ENCODE measurements at regions not wholly inside any gene's neighbourhood (a gene's known extent, or its start where the extent isn't known, plus 50 kb on each side); places are given as distances from the start of the nearest gene placed in this dataset.

DNA sequence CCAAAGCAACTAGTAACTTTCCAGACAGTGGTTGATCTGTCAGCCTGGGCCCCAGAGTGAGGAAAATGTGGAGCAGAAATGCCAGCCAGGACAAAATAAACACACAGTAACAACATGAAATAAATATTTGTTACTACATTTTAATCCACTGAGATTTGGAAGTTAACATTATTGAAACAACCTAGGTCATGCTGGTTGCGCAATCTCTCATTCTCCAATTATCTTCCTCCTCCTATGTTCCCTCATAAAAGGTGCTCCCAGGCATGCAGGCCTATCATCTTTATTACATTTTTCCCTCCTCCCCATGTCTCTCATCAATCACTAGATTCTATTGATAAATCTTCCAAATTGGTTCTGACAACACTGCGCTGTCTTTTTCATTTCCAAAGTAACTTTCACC is 363.1 kb downstream of the HINT1 start:
- DNase-seq, result no peak
- peaks cover 0 to 10% (median 4%) of the 10 kb centered on the region in 7 donors for H3K9me3 Mint-ChIP-seq
- Histone ChIP-seq H3K4me3 (replicated peaks in 1 of 3; ENCODE audit: low read depth in 2 of 3, low read length in 3 of 3) (no peak overlapping the region), H3K27ac (ENCODE audit: low read depth in 1 of 2, low read length in 2 of 2) (no peak overlapping the region), H4K20me1 (ENCODE audit: insufficient read depth, low read length) (no peaks in the 10 kb centered on the region), H3K27me3 (ENCODE audit: control insufficient read depth in 2 of 2, insufficient read depth in 2 of 2, low read length in 2 of 2) (no peaks in the 10 kb centered on the region), H3K4me1 (ENCODE audit: control insufficient read depth in 1 of 2, insufficient read depth in 2 of 2, low read length in 2 of 2) (no peaks in the 10 kb centered on the region), H2AFZ (ENCODE audit: insufficient read depth, low read depth, low read length, poor library complexity, severe bottlenecking) (no peak overlapping the region), H3K9ac (ENCODE audit: insufficient read depth, low read length, poor library complexity, severe bottlenecking) (no peak overlapping the region), H3K36me3 (replicated peaks in 1 of 2; ENCODE audit: control insufficient read depth in 1 of 2, insufficient read depth in 2 of 2, low read length in 2 of 2) (no peaks in the 10 kb centered on the region), H3K9me3 (replicated peaks in 1 of 2; ENCODE audit: control insufficient read depth in 1 of 2, insufficient read depth in 1 of 2, low read length in 2 of 2) (no peaks in the 10 kb centered on the region), H3K79me2 (ENCODE audit: insufficient read depth, low read length) (no peaks in the 10 kb centered on the region), H3K4me2 (replicated peaks; ENCODE audit: extremely low read depth, low read length, poor library complexity, severe bottlenecking) (no peak overlapping the region)
- 100% methylated on average over 2 of the region's 2 CpGs for WGBS (ENCODE audit: insufficient coverage)
- intact Hi-C loops (cut with micrococcal nuclease), result no loop called here
- H3K4me3 Mint-ChIP-seq, result no peak overlapping the region
- H3K36me3 Mint-ChIP-seq, result no peaks in the 10 kb centered on the region
- peaks cover 0 to 3% (median 0%) of the 10 kb centered on the region in 3 donors for H3K27me3 Mint-ChIP-seq (ENCODE audit: low read depth in 3 of 3)
- no peak overlapping the region for H3K27ac Mint-ChIP-seq
- no peak for TF ChIP-seq CTCF (IDR thresholded peaks at IDR 0.05)
- H3K4me1 Mint-ChIP-seq, result no peaks in the 10 kb centered on the region

DNA sequence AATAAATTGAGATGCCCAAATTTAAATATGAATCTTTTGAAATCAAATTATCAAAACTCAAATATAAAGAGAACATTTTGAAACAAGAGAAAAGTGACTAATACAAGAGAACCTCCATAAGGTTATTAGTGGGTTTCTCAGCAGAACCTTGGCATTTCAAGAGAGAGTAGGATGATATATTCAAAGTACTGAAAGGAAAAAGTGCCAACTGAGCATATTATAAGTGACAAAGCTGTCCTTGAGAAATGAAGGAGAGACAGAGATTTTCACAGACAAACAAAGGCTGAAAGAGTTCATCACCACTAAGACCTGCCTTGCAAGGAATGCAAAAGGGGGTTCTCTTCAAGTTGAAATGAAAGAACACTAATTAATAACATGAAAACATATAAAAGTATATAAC is 366.0 kb downstream of the HINT1 start:
- intact Hi-C loops (cut with micrococcal nuclease), result no loop called here
- TF ChIP-seq CTCF (IDR thresholded peaks at IDR 0.05), result no peak

More for the DNA sequence above, 366.0 kb downstream of the HINT1 start:
- peaks cover 0 to 9% (median 4%) of the 10 kb centered on the region in 7 donors for H3K9me3 Mint-ChIP-seq
- H3K4me3 ChIP-seq (replicated peaks in 1 of 3; ENCODE audit: low read depth in 2 of 3, low read length in 3 of 3), result no peak overlapping the region
- H3K27me3 Mint-ChIP-seq (ENCODE audit: low read depth in 3 of 3), result peaks cover 0 to 3% (median 1%) of the 10 kb centered on the region in 3 donors
- no peaks in the 10 kb centered on the region for H3K4me1 ChIP-seq (ENCODE audit: control insufficient read depth in 1 of 2, insufficient read depth in 2 of 2, low read length in 2 of 2)
- H3K27me3 ChIP-seq (ENCODE audit: control insufficient read depth in 2 of 2, insufficient read depth in 2 of 2, low read length in 2 of 2), result no peaks in the 10 kb centered on the region
- H3K27ac ChIP-seq (ENCODE audit: low read depth in 1 of 2, low read length in 2 of 2), result no peak overlapping the region
- H3K9ac ChIP-seq (ENCODE audit: insufficient read depth, low read length, poor library complexity, severe bottlenecking), result no peak overlapping the region
- no peaks in the 10 kb centered on the region for H3K36me3 Mint-ChIP-seq
- H3K79me2 ChIP-seq (ENCODE audit: insufficient read depth, low read length), result no peaks in the 10 kb centered on the region
- H3K4me2 ChIP-seq (replicated peaks; ENCODE audit: extremely low read depth, low read length, poor library complexity, severe bottlenecking), result no peak overlapping the region
- H4K20me1 ChIP-seq (ENCODE audit: insufficient read depth, low read length), result no peaks in the 10 kb centered on the region
- H2AFZ ChIP-seq (ENCODE audit: insufficient read depth, low read depth, low read length, poor library complexity, severe bottlenecking), result no peak overlapping the region
- H3K9me3 ChIP-seq (replicated peaks in 1 of 2; ENCODE audit: control insufficient read depth in 1 of 2, insufficient read depth in 1 of 2, low read length in 2 of 2), result no peaks in the 10 kb centered on the region
- no peak overlapping the region for H3K27ac Mint-ChIP-seq
- no peak overlapping the region for H3K4me3 Mint-ChIP-seq
- H3K4me1 Mint-ChIP-seq, result no peaks in the 10 kb centered on the region
- no peaks in the 10 kb centered on the region for H3K36me3 ChIP-seq (replicated peaks in 1 of 2; ENCODE audit: control insufficient read depth in 1 of 2, insufficient read depth in 2 of 2, low read length in 2 of 2)
- no peak for DNase-seq
